ENCODE measurements at regions not wholly inside any gene's neighbourhood (a gene's known extent, or its start where the extent isn't known, plus 50 kb on each side); places are given as distances from the start of the nearest gene placed in this dataset.

DNA sequence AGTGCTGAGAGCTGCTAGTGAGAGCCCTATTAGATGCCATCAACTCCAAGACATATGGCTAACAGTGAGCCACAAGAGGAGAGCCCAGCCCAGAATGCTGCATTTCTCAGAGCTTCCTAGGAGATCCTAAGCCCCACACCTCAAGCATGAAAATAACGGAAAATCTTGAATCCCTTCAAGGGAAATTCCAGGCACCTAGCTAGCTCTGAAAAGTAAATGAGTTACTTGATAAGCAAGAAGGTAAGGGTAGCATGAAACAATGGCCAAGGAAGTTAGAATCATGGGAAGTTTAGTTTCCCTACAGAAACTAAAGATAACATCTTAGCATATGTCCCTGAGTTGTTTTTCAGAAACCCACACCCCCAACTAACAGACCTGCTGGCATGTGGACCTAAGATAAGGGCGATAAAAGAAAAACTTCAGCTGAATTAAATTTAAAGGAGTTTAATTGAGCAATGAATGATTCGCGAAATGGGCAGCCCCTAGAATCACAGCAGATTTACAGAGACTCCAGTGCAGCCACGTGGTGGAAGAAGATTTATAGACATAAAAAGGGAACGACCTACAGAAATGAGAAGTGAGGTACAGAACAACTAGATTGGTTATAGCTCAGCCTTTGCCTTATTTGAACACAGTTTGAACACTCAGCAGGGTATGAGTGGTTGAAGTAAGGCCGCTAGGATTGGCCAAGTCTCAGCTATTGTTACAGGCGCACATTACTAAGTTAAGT lies 301.3 kb upstream of the DACH1 start:
- TF ChIP-seq, protein P1, sequence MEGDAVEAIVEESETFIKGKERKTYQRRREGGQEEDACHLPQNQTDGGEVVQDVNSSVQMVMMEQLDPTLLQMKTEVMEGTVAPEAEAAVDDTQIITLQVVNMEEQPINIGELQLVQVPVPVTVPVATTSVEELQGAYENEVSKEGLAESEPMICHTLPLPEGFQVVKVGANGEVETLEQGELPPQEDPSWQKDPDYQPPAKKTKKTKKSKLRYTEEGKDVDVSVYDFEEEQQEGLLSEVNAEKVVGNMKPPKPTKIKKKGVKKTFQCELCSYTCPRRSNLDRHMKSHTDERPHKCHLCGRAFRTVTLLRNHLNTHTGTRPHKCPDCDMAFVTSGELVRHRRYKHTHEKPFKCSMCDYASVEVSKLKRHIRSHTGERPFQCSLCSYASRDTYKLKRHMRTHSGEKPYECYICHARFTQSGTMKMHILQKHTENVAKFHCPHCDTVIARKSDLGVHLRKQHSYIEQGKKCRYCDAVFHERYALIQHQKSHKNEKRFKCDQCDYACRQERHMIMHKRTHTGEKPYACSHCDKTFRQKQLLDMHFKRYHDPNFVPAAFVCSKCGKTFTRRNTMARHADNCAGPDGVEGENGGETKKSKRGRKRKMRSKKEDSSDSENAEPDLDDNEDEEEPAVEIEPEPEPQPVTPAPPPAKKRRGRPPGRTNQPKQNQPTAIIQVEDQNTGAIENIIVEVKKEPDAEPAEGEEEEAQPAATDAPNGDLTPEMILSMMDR (conservative IDR thresholded peaks at IDR 0.05) = no peak
- no peaks in the 10 kb centered on the region for H3K27me3 Mint-ChIP-seq (ENCODE audit: low read depth)
- no peak overlapping the region for H3K4me3 Mint-ChIP-seq

DNA sequence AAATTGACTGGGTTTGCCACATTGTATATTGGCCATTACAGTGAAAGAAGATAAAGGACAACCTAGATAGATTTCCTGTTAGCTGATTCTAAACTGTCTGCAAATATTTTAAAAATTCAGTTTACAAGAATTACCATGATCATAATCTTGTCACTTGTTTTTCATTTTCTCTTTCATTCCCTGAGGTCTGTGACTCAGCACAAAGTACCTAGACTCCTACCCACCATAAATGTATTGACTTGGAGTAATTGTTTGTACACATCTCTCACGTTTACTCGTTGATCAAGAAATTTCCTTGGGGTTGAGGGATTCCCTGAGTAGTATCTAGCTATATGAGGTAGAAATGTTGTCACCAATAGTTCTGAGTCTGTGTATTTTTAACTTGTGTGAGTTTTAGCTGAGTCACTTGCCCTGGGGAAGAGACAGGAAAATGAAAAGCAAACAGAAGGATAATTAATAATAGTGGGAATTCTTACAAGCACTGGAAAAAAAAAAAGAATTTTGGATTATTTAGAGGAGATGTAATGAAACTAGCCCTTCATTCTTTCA lies 299.2 kb upstream of the DACH1 start:
- Mint-ChIP-seq H3K4me1 (peaks cover 6% of the 10 kb centered on the region), H3K9me3 (peaks cover 2% of the 10 kb centered on the region), H3K36me3 (ENCODE audit: low read depth) (no peaks in the 10 kb centered on the region), H3K27ac (ENCODE audit: unreplicated experiment) (no peak overlapping the region), H3K4me3 (no peak overlapping the region), H3K27me3 (ENCODE audit: low read depth) (no peaks in the 10 kb centered on the region)
- no peak for DNase-seq (ENCODE audit: low read depth, low spot score)
- TF ChIP-seq, protein P1 (conservative IDR thresholded peaks at IDR 0.05) = no peak

More for the DNA sequence above, 301.3 kb upstream of the DACH1 start:
- Mint-ChIP-seq H3K36me3 (ENCODE audit: low read depth) (no peaks in the 10 kb centered on the region), H3K4me1 (peaks cover 6% of the 10 kb centered on the region), H3K9me3 (peaks cover 2% of the 10 kb centered on the region), H3K27ac (ENCODE audit: unreplicated experiment) (no peak overlapping the region)
- no peak for DNase-seq (ENCODE audit: low read depth, low spot score)

DNA sequence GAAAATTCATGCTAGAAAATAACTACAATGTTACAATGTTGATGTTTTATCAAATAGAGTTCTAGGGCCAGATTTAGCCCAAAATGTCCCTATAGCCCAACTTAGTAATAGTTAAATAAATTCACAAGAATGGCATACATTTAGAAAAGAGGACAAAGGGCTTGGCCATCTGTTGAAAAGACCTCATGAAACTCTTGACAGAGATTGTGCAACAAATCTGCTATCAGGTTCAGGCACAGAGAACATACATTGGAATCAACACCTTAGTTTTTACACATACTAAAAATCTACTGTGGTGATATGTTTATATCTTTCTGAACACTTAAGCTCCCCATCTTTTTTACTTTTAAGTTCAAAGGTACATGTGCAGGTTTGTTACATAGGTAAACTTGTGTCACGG lies 298.3 kb upstream of the DACH1 start:
- TF ChIP-seq, protein P1 (conservative IDR thresholded peaks at IDR 0.05) = no peak
- H3K4me1 Mint-ChIP-seq = peaks cover 6% of the 10 kb centered on the region
- peaks cover 2% of the 10 kb centered on the region for H3K9me3 Mint-ChIP-seq
- no peaks in the 10 kb centered on the region for H3K27me3 Mint-ChIP-seq (ENCODE audit: low read depth)
- no peak for DNase-seq (ENCODE audit: low read depth, low spot score)
- H3K36me3 Mint-ChIP-seq (ENCODE audit: low read depth) = no peaks in the 10 kb centered on the region
- no peak overlapping the region for H3K27ac Mint-ChIP-seq (ENCODE audit: unreplicated experiment)
- no peak overlapping the region for H3K4me3 Mint-ChIP-seq

DNA sequence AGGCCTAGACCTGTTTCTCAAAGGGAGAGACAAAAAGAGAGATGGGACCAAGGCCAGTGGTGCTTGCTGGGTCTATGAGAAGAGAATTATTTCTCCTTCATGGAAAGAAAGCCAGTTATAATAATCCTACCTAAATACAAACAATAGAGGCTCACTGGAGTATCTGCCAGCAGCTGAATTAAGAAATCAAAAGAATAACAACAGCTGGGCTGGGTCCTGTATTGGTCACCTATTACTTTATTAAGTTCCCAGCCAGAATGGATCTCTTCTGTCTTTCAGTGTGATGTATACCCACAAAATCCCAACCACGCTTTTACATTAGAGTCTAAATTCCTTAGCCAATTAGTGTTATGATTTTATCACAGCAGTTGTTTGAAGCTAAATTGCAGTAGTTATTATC lies 297.8 kb upstream of the DACH1 start:
- no peak overlapping the region for H3K4me3 Mint-ChIP-seq
- H3K9me3 Mint-ChIP-seq = peaks cover 2% of the 10 kb centered on the region
- no peak for DNase-seq (ENCODE audit: low read depth, low spot score)
- no peaks in the 10 kb centered on the region for H3K36me3 Mint-ChIP-seq (ENCODE audit: low read depth)
- TF ChIP-seq, protein P1 (conservative IDR thresholded peaks at IDR 0.05) = no peak
- H3K27ac Mint-ChIP-seq (ENCODE audit: unreplicated experiment) = no peak overlapping the region
- peaks cover 6% of the 10 kb centered on the region for H3K4me1 Mint-ChIP-seq
- H3K27me3 Mint-ChIP-seq (ENCODE audit: low read depth) = no peaks in the 10 kb centered on the region

DNA sequence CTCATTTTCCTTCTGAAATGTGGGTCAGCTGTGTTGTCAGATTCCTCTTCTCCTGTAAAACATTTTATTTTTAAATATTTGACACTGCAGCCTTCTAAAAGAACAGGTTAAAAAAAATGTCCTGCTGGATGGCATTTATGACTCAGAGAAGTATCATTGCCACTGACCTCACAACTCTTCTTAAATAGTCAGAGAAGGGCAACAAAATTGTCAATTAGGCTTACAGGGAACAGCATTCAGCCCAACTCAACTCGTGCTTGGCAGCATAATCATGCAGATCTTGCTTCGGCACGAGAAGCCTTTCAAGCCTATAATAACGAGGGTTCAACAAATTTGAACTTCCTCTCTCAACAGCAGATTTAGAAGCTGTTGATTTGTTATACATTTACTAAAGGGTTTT lies 296.7 kb upstream of the DACH1 start:
- H3K4me3 Mint-ChIP-seq = no peak overlapping the region
- no peak for DNase-seq (ENCODE audit: low read depth, low spot score)
- TF ChIP-seq, protein P1 (conservative IDR thresholded peaks at IDR 0.05) = no peak
- peaks cover 4% of the 10 kb centered on the region for H3K9me3 Mint-ChIP-seq
- no peaks in the 10 kb centered on the region for H3K36me3 Mint-ChIP-seq (ENCODE audit: low read depth)
- no peak overlapping the region for H3K27ac Mint-ChIP-seq (ENCODE audit: unreplicated experiment)
- H3K27me3 Mint-ChIP-seq (ENCODE audit: low read depth) = no peaks in the 10 kb centered on the region
- H3K4me1 Mint-ChIP-seq = peaks cover 6% of the 10 kb centered on the region
